HG03575 (cell line): ENCODE measurements at regions not wholly inside any gene's neighbourhood (a gene's known extent, or its start where the extent isn't known, plus 50 kb on each side); places are given as distances from the start of the nearest gene placed in this dataset.

Experiments
- ATAC-seq: cut with Tn5 transposase; IDR thresholded peaks from one replicate; pipeline ENCODE4 v1.9.1; 2021; ENCODE audit not compliant: unreplicated experiment, insufficient number of reproducible peaks, low FRiP score; ENCODE audit errors: extremely low read depth

DNA sequence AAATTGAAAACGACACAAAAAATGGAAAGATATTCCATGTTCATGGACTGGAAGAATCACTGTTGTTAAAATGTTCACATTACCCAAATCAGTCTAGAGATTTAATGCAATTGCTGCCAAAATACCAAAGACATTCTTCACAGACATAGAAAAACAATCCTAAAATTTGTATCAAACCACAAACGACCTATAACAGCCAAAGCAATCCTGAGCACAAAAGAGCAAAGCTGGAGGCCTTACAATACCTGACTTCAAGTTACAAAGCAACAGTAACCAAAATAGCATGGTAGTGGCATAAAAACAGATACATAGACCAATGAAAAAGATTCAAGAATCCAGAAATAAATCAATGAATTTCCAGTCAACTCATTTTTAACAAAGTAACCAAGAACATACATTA, 1077.3 kb downstream of the KCNT2 start:
- no peak for ATAC-seq

DNA sequence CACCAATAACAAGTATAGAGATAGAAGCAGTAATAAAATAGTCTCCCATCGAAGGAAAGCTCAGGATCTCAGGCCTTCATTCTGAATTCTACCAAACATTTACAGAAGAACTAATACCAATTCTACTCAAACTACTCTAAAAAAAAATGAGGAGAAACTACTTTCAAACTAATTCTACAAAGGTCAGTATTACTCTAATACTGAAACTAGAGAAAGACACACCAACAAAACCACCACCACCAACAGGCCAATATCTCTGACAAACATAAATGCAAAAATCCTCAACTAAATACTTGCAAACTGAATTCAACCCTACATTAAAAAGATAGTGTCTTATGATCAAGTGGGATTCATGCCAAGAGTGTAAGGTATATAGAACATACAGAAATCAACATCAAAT, 1078.4 kb downstream of the KCNT2 start:
- no peak for ATAC-seq

DNA sequence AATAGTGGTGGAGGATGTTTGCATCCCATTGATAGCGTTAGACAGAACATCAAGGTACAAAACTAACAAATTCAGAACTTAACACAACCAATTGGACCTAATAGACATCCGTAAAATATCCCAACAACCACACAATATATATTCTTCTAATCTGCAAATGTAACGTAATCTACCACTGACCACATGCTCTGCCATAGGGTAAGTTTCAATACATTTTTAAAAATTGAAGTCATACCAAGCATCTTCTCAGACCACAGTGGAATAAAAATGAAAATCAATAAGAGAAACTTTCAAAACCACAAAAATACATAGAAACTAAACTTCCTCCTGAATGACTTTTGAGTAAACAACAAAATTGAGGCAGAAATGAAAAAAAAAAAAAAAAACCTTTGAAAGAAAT, 1087.5 kb downstream of the KCNT2 start:
- ATAC-seq = no peak

DNA sequence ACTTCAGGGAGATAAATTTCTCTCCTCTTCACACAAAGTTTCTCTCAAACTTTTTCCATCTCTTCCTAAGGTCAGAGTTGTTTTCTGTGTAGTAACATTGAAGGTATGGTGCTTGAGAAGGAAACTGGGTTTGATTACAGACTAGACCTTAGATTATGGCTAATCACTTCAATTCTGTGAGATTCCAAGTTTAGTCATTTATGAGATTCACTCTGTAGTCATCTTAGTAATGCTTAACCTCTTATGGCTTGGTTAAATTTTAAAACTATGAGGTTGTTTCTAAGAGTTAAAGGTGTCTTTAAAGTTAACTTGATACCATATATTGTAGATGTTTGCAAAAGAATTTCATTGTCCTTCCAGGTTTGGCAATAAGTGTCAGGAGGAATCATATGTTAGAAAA, 1092.2 kb downstream of the KCNT2 start:
- no peak for ATAC-seq

DNA sequence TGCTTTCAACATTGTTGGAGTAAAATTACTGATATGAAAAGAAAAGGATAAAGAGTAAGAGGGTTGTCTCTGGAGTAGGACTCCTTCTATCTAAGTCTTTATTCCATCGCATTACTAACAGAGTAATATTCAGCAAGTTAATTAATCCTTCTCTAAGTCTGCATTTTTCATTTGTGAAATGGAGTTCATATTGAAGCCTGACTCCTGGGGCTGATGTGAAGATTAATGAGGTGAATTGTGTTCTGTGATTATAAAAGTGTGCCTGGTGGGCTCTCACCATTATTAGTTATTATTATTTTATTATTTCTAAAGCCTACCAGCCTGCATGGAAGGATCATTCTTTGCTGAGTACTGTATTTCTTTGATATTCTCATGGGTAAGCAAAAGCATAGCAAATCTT, 1096.7 kb downstream of the KCNT2 start:
- ATAC-seq = no peak

DNA sequence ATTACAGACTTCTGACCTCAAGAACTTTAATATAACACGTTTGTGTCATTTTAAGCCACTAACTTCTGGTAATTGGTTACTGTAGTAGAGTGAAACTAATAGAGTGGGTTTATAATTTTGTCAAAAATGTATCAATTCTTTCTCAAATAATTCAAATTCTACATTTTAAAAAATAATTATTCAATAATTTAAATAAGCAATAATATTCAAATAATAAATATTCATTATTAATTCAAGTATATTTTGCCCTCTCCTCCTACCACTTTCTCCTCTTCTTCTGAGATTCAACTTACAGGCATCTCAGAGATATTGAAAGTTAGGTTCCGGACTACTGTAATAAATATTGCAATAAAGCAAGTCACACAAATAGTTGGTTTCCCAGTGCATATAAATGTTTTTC, 1107.1 kb downstream of the KCNT2 start:
- no peak for ATAC-seq

DNA sequence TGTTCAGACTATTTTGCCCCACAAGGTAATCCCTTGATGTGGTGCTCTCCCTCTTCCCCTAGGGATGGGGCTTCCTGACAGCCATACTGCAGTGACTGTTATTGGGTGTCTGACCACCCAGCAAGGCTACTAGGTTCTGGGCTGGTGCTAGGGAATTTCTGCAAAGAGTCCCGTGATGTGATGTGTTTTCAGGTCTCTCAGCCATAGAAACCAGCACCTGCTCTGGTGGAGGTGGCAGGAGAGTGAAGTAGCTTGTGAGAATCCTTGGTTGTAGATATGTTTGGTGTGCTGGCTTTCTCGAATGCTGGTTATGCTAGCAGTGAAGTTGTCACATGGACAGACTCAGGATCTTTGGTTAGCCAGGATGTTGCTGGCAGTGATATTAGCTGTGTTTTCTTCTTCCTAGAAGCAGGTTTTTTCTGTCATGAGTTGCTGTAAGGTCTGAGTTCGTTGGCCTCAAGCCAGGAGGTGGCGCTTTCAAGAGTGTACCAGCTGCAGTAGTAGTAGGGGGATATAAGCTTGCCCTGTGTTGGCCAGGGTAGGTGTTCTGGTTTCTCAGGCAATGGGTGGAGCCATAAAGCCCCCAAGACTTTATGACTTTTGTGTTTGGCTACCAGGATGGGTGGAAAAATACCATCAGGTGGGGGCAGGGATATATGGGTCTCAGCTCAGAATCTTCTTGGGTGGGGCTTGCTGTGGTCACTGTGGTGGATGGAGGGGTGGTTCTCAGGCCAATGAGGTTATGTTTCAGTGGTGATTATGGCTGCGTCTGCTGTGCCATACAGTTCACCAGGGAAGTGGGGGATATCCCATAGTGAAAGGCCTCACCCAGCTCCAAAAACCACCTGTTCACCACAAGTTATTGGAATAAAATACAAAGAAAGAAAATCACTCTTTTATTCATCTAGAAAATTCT, 1112.3 kb downstream of the KCNT2 start:
- no peak for ATAC-seq

DNA sequence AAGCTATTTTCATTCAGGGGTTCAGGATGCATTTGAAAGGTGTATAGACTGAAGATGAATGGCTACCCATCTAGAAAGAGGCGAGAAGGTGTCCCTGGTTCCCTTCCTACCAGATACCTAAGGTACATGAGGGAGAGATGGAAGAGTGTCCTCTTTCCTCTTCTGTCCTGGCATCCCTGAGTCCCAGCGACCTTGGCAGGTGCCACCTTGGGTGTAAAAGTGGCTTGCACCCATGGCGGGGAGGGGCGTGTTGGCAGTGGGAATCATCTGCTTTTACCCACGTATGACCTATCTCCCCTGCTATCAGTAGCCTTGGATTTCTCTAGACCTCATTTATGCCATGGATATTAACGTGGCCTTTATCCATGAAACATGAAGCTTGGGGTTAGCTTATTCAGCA, 1126.1 kb downstream of the KCNT2 start:
- no peak for ATAC-seq

DNA sequence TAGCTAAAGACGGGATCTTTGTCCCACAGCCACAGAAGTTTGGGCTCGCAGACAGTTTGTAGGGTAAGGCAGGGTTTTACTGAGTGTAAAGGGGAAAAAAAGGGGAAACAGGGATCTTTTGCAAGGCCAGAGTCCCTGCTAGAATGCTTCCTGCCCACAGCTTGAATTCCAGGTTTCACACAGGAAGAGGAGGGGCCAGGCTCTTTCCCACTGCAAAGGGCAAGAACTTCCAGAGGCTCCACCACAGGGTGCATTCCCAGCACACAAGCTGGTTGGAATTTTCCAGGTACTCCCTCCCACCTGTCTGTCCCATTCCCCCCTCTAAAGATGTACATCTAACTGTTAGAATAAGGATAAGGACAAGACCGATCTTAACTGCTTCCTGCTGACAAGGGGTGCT, 1126.9 kb downstream of the KCNT2 start:
- ATAC-seq = no peak

DNA sequence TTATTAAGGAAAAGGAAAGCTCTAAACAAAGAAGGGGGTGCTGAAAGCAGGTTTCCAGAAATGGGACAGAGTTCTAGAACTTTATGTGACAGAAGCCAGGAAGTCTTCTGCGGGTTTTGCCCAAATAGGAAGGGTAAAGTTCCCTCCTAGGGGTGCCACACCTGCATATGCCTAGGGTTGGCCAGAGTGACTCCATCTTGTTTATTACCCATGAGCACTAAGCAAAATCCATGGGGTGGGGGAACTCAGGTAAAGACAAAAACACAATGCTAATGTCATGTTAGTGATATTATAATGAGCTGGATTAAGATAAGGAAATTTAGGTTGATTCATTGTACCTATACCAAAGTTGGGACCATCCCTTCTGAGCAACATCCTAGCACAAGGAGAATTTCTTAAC, 1132.7 kb downstream of the KCNT2 start:
- no peak for ATAC-seq

DNA sequence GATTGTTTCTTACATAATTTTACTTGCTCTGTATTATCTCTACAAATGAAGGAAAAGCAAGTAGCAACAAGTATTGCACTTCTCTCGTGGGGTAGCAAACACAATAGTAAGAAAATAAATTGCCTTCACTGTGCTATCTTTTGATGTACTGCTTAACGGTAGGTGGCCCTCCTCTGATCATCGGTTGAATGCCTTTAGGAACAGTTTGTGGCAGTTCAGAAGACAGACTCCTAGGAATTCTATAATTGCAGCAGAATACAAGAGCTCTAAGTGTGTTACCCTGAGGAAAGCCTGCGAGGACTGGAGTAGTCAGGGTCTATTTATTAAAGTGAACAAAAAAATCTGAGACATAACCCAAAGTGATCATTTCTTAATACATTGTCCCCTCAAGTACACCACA, 1135.9 kb downstream of the KCNT2 start:
- ATAC-seq = no peak

DNA sequence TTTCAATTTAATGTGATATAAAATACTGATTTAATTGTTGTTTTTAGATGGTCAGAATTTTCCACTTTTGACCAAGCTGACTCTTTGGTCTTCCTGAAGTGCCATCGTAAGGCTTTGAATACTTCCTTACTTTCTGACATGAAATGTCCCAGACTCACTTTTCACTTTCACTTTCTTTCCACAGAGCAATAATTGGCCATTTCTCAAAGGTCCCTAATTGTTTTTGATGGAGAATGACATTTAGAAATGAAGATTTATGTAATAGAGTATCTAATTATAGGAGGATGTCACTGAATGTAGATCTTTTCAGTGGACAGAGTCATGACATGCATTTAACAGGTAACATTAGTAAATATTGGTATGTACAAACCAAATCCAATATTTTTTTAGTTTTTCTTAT, 1141.6 kb downstream of the KCNT2 start:
- ATAC-seq = no peak

DNA sequence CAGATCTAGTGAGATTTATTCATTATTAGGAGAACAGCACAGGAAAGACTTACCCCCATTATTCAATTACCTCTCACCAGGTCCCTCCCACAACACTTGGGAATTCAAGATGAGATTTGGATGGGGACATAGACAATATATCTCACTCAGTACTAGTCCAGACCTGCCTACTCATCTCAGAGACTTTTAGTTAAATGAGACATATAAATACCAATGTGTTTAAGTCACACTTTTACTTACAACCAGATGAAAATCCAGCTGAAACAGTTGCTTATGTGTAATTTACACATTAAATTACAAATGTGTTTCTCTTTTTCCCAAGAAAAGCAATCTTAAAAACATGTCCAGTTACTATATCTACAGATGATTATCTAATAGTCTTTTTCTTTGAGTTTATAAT, 1145.6 kb downstream of the KCNT2 start:
- ATAC-seq = no peak

DNA sequence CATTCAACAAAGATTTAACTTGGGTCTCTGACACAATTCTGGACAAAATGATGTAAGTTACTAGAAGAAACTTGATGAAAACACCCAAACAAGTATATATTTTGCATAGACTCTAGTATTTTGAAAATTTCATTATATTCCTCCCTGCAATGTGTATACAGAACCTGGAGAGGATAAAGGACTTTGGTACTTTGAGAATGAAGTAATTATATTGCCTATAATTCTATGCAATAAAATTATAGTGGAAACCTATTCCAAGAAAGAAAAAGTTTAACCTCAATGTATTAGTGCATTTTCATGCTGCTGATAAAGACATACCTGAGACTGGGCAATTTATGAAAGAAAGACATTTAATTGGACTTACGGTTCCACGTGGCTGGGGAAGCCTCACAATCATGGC, 1146.1 kb downstream of the KCNT2 start:
- no peak for ATAC-seq

DNA sequence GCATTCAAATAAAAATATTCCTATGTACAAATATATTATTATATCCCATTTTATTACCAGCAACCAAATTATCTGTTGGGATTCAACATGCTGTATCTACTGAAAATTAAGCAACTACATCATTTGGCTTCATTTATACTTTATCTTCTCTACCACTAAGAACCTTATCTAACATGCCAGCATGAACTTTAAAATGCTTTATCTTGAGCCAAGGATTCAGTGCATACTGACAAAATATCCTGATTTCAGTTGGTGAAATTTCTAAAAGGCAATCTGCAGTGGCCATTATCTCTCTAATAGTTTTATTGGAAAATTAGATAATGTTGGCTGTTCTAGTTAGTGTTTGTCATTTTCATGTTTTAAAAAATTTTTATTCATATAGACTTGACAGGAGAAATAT, 1149.9 kb downstream of the KCNT2 start:
- no peak for ATAC-seq

DNA sequence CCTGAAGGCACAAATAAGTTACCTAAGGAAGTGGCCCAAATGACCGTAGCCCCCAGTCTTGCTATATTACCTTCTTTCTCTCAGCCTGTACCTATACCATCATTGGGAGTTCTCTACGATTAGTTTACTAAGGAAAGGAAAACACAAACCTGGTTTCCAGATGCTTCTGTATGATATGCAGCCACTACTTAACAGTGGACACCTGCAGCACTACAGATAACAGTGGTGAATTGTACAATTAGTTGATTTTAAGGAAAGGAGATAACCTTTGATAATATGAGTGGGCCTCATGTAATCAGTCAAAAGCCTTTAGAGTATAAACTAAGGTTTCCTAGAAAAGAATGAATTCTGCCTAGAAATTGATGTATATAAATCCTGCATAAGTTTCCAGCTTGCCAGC, 1157.4 kb downstream of the KCNT2 start:
- ATAC-seq = no peak

DNA sequence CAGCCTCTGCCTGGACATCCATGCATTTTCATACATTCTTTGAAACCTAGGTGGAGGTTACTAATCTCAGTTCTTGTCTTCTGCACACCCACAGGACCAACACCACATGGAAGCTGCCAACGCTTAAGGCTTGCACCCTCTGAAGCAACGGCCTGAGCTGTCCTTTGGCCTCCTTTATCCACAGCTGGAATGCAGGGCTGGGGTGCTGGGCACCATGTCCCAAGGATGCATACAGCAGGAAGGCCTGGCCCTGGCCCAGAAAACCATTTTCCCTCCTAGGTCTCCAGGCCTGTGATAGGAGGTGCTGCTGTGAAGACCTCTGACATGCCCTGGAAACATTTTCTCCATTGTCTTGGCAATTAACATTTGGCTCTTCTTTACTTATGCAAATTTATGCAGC, 1168.6 kb downstream of the KCNT2 start:
- no peak for ATAC-seq

DNA sequence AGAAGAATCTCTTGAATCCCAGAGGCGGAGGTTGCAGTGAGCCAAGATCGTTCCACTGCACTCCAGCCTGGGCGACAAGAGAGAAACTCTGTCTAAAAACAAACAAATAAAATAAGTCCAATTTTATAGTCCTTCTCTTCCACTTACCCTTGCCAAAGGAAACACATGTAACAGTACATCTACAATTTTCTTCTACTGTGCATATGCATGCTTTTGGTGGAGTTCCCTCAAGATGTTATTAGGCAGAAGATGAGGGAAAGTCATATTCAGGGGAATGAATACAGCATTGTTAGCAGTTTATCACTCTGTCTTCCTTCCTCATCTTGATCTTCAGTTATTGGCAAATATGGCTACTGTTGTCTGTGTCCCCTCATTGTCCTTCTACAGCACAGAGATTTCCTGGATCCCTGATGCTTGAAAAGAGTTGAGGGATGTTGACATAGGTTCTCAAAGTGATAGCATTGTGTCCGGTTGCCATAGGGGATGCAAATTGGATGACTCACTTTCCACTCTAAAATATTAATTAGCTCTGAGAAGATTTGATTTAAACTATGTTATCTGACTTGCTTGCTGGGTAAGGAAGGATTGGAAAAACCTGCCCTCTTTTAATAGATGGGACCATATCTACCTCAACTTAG, 1173.6 kb downstream of the KCNT2 start:
- no peak for ATAC-seq

DNA sequence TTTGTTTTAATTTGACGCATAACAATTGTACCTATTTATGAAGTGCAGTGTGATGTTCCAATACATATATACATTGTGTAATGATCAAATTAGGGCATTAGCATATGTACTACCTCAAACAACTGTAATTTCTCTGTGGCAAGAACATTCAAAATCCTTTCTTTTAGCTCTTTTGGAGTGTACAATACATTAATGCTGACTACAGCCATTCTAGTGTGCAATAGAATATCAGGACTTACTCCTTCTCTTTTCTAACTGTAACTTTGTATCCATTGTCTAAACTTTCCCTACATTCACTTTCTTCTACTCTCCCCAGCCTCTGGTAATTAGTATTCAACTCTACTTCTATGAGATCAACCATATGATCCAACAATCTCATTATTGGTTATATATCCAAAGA, 1177.4 kb downstream of the KCNT2 start:
- ATAC-seq = no peak

DNA sequence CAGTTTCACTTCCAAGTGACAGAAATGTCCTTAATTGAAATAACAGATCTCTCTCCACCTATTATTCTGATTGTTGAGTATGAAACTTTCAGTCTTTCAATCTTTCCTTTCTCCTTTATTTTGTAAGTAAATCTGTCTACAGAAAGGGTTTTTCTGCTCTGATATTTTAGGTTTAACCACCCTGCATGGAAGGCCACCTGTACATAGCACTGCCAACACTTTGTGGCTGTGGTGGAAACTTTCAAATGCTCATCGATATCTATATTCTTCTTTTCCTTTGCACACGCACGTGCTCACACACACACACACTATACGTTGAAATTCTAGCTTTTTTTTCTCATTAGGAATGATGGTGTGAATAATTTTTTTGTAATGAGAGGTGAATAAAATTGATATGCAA, 1179.3 kb downstream of the KCNT2 start:
- no peak for ATAC-seq

DNA sequence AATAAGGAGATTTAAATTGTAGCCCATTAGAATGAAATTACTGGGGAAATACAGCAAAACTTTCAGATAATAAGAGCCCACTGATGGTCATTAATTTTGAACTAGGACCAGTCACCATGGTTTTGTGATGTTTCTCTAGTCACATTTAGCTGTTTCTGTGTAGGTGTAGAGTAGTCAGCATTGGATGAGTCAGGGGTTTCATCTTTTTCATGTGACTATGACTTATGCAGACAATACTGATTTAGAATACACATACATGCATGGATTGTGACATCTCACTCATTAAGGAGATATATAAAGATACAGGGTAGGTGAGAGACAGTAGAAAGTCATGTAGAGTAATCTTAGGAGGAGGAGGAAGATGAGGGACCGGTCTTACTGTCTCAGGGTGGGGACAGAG, 1192.7 kb downstream of the KCNT2 start:
- no peak for ATAC-seq
